AG09319 (cell line): ENCODE measurements at regions not wholly inside any gene's neighbourhood (a gene's known extent, or its start where the extent isn't known, plus 50 kb on each side); places are given as distances from the start of the nearest gene placed in this dataset.

Experiments used
- DNase-seq: peaks from one replicate; pipeline ENCODE4 v3.0.0-alpha.2; 2010; ENCODE audit warnings: low read depth; ENCODE audit errors: extremely low read depth
- TF ChIP-seq, protein P1 (sequence below): IDR thresholded peaks from 2 replicates; pipeline ENCODE4 v1.5.1; 2011; ENCODE audit warnings: low read depth, mild to moderate bottlenecking, inconsistent platforms, low read length, moderate library complexity

DNA sequence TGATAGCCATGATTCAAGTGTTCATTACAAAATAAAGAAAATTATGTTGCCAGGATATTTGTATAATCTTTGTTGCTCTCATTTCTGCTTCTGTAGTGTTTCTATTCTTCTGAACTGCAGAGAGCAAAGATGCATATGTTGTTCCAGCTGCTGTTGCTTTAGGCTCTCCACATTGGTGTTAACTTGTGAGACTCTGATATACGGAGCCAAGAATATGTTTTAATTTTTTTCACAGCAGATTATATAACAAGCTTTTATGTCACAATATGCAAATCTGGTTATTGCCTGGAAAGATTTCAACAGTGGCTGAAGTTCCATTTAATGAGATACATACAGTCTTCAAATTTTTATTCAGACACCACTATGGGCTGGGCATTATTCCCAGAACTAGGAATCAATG lies 655.0 kb downstream of the GRXCR1 start:
- no peak for DNase-seq
- TF ChIP-seq, protein P1, sequence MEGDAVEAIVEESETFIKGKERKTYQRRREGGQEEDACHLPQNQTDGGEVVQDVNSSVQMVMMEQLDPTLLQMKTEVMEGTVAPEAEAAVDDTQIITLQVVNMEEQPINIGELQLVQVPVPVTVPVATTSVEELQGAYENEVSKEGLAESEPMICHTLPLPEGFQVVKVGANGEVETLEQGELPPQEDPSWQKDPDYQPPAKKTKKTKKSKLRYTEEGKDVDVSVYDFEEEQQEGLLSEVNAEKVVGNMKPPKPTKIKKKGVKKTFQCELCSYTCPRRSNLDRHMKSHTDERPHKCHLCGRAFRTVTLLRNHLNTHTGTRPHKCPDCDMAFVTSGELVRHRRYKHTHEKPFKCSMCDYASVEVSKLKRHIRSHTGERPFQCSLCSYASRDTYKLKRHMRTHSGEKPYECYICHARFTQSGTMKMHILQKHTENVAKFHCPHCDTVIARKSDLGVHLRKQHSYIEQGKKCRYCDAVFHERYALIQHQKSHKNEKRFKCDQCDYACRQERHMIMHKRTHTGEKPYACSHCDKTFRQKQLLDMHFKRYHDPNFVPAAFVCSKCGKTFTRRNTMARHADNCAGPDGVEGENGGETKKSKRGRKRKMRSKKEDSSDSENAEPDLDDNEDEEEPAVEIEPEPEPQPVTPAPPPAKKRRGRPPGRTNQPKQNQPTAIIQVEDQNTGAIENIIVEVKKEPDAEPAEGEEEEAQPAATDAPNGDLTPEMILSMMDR: no peak

DNA sequence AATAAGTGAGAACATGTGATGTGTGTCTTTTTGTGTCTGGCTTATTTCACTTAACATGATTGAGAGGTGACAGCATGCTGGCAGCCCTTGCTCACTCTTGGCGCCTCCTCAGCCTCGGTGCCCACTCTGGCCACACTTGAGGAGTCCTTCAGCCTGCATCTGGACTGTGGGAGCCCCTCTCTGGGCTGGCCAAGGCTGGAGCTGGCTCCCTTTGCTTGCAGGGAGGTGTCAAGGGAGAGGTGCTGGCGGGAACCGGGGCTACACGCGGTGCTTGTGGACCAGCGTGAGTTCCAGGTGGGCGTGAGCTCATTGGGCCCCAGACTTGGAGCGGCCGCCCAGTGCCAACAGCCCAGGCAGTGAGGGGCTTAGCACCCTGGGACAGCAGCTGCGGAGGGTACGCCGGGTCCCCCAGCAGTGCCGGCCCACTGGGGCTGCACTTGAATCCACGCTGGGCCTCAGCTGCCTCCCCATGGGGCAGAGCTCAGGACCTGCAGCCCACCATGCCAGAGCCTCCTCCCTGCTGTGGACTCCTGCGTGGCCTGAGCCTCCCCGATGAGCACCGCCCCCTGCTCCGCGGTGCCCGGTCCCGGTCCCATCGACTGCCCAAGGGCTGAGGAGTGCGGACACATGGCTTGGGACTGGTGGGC lies 658.6 kb downstream of the GRXCR1 start:
- TF ChIP-seq, protein P1: no peak
- no peak for DNase-seq

DNA sequence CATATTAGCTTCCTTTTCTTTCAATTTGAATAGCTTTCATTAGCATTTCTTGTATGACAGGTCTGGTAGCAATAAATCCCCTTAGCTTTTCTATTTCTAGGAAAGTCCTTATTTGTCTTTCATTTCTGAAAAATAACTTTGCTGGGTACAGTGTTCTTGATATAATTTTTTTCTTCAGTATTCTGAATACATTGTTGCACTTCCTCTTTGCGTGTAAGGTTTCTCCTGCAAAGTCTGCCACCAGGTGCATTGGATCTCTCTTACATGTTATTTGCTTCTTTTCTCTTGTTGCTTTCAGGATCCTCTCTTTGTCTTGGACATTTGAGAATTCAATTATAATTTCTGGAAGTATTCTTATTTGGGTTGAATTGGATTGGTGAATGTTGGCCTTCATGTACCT lies 663.7 kb downstream of the GRXCR1 start:
- DNase-seq: no peak
- TF ChIP-seq, protein P1: no peak

DNA sequence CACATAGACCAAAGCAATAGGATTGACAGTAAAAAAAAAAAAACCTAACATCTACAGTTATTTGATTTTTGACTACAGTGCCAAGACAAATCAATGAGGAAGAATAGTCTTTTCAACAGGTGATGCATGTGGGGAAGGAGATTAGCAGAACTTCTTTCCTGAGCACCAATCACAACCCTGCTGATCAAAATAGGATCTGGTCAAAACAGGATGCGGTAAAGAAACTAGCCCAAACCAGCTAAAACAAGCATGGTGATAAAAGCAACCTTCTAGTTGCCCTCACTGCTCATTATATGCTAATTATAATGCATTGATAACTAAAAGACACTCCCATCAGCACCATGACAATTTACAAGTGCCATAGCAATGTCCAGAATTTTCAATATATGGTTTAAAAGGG lies 667.5 kb downstream of the GRXCR1 start:
- TF ChIP-seq, protein P1: no peak
- DNase-seq: no peak

DNA sequence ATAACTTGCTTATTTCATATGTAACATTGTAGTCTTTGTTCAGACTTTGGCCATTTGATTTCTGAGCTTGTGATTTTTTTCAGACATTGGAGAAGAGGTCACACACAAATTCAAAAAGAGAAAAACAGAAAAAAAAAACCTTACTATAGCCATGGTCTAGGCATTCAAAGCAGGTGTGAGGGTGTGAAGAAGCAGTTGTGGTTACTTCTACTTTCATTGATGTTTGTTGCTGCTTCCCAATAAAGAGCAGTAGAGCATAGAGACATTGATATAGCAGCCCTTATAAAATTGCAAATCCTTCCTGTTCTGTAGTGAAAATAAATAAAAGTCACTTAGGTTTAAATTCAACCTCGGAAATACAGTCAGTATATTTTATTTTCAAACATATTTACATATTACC lies 671.6 kb downstream of the GRXCR1 start:
- no peak for DNase-seq
- TF ChIP-seq, protein P1: no peak

DNA sequence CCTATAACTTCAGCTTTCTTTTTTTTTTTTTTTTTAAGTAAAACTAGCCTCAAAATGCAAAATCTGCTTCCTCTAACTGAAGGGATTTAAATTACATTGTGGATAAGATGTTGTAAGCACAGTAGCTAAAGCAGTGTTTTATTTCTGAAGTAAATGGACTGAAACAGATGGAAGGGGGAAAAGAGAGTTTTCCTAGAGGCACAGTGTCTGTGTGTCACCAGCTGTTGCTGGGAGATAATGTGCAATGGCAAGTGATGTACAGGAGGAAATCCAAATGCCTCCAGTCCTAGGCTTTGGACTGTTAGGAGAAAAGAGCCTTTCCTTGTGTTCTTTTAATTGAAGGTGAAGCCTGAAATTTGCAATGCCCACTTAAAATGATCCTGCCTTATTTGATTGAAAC lies 672.1 kb downstream of the GRXCR1 start:
- DNase-seq: no peak
- TF ChIP-seq, protein P1: no peak

DNA sequence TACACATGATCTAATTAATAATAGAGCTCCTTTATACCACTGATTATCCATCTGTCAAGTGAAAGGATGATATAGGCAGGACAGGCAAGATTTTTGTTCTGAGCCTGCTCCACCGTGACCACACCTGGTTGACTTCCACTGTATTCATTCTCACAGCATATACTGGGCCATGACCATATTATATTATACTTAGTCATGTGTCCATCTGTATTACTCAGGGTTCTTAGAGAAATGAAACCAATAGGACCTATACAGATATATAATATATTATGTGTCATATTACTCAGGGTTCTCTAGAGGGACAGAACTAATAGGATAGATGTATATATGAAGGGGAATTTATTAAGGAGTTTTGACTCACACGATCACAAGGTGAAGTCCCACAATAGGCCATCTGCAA lies 675.1 kb downstream of the GRXCR1 start:
- DNase-seq: no peak
- TF ChIP-seq, protein P1: no peak
